ENCODE measurements at regions not wholly inside any gene's neighbourhood (a gene's known extent, or its start where the extent isn't known, plus 50 kb on each side); places are given as distances from the start of the nearest gene placed in this dataset.

- TF ChIP-seq POLR2AphosphoS5 (IDR thresholded peaks at IDR 0.05; ENCODE audit: borderline replicate concordance, low read depth, low read length) (no peak), FOXP2 (optimal IDR thresholded peaks at IDR 0.05; ENCODE audit: control extremely low read depth, extremely low read length, insufficient read depth) (no peak), EZH2 (IDR thresholded peaks at IDR 0.05) (no peak)
Observed at GRCh38 chr1:82790556-82790955, 989.8 kb downstream of the ADGRL2 start.

Measured in SK-N-MC (cell line).